GM19023 (cell line): ENCODE measurements at regions not wholly inside any gene's neighbourhood (a gene's known extent, or its start where the extent isn't known, plus 50 kb on each side); places are given as distances from the start of the nearest gene placed in this dataset.
"Not testable (repeated sequence)": the region's sequence is repeated elsewhere in the genome, so short reads cannot be mapped to it uniquely, and the experiment has no call there.

ENCODE experiments used
- ATAC-seq: cut with Tn5 transposase; IDR thresholded peaks from one replicate; pipeline ENCODE4 v1.9.1; 2021; ENCODE audit warnings: mild to moderate bottlenecking, moderate library complexity; ENCODE audit not compliant: unreplicated experiment

- ATAC-seq = no peak
Measured at GRCh38 chr2:13768274-13768673, 864.2 kb upstream of the LRATD1 start.

- ATAC-seq = no peak
Measured at GRCh38 chr2:13770279-13770678, 862.2 kb upstream of the LRATD1 start.

GRCh38 chr2:13779996-13780395, 852.5 kb upstream of the LRATD1 start:
- no peak for ATAC-seq

- no peak for ATAC-seq
Measured at GRCh38 chr2:13791019-13791547, 841.4 kb upstream of the LRATD1 start.

GRCh38 chr2:13806539-13806938, 826.0 kb upstream of the LRATD1 start:
- no peak for ATAC-seq

GRCh38 chr2:13813236-13813635, 819.3 kb upstream of the LRATD1 start:
- ATAC-seq = no peak

GRCh38 chr2:13818002-13818401, 814.5 kb upstream of the LRATD1 start:
- no peak for ATAC-seq

GRCh38 chr2:13819896-13820295, 812.6 kb upstream of the LRATD1 start:
- no peak for ATAC-seq

GRCh38 chr2:13821255-13821880, 811.1 kb upstream of the LRATD1 start:
- no peak for ATAC-seq

GRCh38 chr2:13822365-13822764, 810.2 kb upstream of the LRATD1 start:
- ATAC-seq = no peak

- no peak for ATAC-seq
Measured at GRCh38 chr2:13826314-13826853, 806.1 kb upstream of the LRATD1 start.

- no peak for ATAC-seq
Measured at GRCh38 chr2:13858626-13859025, 773.9 kb upstream of the LRATD1 start.

- not testable (repeated sequence) for ATAC-seq
Measured at GRCh38 chr2:13868275-13868674, 764.2 kb upstream of the LRATD1 start.

GRCh38 chr2:13876491-13877037, 756.0 kb upstream of the LRATD1 start:
- no peak for ATAC-seq

GRCh38 chr2:13877571-13877970, 754.9 kb upstream of the LRATD1 start:
- no peak for ATAC-seq

GRCh38 chr2:13884291-13884976, 748.1 kb upstream of the LRATD1 start:
- no peak for ATAC-seq

GRCh38 chr2:13901526-13901925, 731.0 kb upstream of the LRATD1 start:
- no peak for ATAC-seq

GRCh38 chr2:13905831-13906230, 726.7 kb upstream of the LRATD1 start:
- ATAC-seq = no peak

GRCh38 chr2:13916066-13916465, 716.5 kb upstream of the LRATD1 start:
- ATAC-seq = no peak

- ATAC-seq = no peak
Measured at GRCh38 chr2:13917958-13918357, 714.6 kb upstream of the LRATD1 start.

GRCh38 chr2:13919981-13920382, 712.5 kb upstream of the LRATD1 start:
- no peak for ATAC-seq

GRCh38 chr2:13921245-13921644, 711.3 kb upstream of the LRATD1 start:
- no peak for ATAC-seq
